ENCODE measurements at regions not wholly inside any gene's neighbourhood (a gene's known extent, or its start where the extent isn't known, plus 50 kb on each side); places are given as distances from the start of the nearest gene placed in this dataset.

DNA sequence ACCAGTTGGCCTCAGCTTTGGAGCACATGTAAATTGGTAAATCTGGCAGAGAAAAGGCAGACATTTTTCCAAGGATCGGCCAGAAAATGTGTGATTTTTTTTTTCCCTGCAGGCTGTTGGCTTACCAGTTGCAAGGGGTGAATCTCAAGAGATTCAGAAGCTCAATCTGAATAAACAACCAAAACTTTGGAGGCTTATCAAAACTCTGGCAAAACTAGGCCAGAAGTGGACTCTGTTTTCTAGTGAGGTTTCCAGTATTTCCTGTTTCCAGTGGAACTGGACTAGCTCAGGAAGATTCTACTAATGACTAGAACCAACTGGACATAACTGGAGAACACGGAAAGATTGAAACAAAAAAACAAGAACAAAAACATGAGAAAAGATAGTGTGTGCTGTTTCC lies 191.3 kb downstream of the SMIM20 start:
- Histone ChIP-seq H3K27me3 (no peaks in the 10 kb centered on the region), H3K4me3 (no peak overlapping the region), H3K4me1 (peaks cover 4 to 18% (median 13%) of the 10 kb centered on the region in 4 donors), H3K9me3 (no peaks in the 10 kb centered on the region), H3K27ac (replicated peaks in 1 of 4) (peak overlapping the region in 3 of 4 donors; percentile 40 to 58 (median 56)), H3K36me3 (no peaks in the 10 kb centered on the region)
- WGBS = 70% methylated on average over 2 of the region's 2 CpGs
- intact Hi-C loops (cut with DNase I) = no loop called here
- no peak for DNase-seq (ENCODE audit: extremely low spot score)
- TF ChIP-seq POLR2A (IDR thresholded peaks at IDR 0.05; ENCODE audit: low read depth) (no peak), POLR2AphosphoS5 (IDR thresholded peaks at IDR 0.05) (no peak), EP300 (IDR thresholded peaks at IDR 0.05) (no peak)

DNA sequence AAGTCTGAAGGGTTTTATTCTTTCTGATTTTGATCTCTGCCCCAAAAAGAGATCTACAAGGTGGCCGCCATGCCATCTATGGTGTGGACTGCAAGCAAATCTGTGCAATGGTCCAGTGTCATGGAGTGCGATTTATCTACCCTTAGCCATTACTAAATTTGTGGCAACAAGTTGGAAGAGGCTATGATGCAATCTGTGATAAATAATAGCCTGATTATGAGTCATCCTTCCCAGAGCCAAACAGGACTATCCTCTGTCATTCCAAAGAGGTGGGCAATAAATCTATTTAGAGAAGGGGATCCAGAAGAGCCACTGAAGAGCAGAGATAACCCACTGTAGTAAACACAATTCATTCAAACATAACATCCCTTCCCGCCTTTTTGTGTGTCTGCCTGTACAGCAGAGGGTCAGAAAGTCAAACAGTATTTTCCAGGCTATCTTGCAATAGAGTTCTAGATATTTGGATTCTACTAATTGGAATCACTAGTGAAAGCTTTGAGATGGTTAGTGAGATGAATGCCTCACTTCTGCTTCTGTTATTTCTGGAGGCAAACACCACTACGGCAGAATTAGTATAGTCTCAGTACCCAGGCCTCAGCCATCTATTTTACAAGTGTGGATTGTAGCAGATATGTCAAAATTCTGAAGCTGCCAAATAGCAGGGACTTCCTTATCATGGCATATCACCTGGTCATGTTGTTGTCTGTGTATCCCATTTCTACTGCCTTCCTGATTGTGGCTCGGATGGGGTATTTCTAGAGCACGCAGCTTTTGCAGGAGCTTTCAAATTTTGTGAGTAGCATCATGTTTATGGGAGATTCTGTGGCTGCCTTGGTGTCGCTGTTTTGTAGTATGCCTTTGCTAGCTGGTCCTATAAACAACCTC lies 192.0 kb downstream of the SMIM20 start:
- 81% methylated on average over 7 of the region's 7 CpGs for WGBS
- intact Hi-C loops (cut with DNase I) = no loop called here
- no peak overlapping the region for H3K4me3 ChIP-seq
- peaks cover 0 to under 1% (median 0%) of the 10 kb centered on the region in 4 donors for H3K27me3 ChIP-seq
- H3K27ac ChIP-seq (replicated peaks in 1 of 4) = peak overlapping the region in 3 of 4 donors; percentile 40 to 58 (median 56)
- no peaks in the 10 kb centered on the region for H3K9me3 ChIP-seq
- H3K36me3 ChIP-seq = no peaks in the 10 kb centered on the region
- DNase-seq (ENCODE audit: extremely low spot score) = peak; percentile 53
- peaks cover 4 to 18% (median 13%) of the 10 kb centered on the region in 4 donors for H3K4me1 ChIP-seq
- TF ChIP-seq POLR2AphosphoS5 (IDR thresholded peaks at IDR 0.05) (peak in 1 of 2 donors; percentile 43), POLR2A (IDR thresholded peaks at IDR 0.05; ENCODE audit: low read depth) (no peak), EP300 (IDR thresholded peaks at IDR 0.05) (no peak)
- TF ChIP-seq, protein P1, sequence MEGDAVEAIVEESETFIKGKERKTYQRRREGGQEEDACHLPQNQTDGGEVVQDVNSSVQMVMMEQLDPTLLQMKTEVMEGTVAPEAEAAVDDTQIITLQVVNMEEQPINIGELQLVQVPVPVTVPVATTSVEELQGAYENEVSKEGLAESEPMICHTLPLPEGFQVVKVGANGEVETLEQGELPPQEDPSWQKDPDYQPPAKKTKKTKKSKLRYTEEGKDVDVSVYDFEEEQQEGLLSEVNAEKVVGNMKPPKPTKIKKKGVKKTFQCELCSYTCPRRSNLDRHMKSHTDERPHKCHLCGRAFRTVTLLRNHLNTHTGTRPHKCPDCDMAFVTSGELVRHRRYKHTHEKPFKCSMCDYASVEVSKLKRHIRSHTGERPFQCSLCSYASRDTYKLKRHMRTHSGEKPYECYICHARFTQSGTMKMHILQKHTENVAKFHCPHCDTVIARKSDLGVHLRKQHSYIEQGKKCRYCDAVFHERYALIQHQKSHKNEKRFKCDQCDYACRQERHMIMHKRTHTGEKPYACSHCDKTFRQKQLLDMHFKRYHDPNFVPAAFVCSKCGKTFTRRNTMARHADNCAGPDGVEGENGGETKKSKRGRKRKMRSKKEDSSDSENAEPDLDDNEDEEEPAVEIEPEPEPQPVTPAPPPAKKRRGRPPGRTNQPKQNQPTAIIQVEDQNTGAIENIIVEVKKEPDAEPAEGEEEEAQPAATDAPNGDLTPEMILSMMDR (IDR thresholded peaks at IDR 0.05) = no peak

DNA sequence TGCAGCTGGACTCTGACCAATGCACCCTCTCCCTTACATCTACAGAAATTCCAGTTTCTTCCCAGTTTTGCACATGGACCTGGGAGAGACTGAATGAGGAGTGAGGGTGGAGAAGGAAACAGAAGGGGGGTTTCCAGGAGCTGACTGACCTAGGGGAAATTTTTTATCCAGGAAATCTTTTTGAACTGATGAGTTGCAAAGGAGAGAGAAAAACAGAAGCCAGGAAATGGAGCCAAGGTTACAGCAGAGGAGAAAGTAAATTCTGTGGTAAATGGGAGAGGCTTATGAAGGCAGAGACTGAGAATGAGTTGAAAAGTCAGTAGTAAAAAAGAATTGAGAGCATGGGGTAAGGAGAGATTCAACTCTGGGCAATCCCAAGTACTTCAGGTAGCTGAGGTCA lies 192.8 kb downstream of the SMIM20 start:
- H3K27ac ChIP-seq (replicated peaks in 1 of 4) = no peak overlapping the region
- intact Hi-C loops (cut with DNase I) = no loop called here

DNA sequence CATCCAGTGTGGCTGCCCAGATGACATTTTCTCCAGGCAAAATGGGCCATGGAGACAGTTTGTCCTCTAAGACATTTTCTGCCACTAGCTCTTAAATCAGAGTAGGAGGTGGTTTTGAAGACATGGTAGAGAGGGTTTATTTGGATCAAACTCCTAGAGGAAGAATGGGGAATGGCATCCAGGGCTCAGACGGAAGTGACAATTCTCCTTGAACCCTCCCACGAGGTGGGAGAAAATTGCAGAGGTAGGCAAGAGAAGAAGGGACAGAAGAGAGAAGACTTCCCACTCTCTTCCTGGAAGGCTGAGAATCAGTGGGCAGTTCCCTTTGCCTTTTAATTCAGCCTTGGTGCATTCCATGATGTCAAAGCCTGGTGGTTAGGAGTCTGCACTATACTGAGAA lies 194.0 kb downstream of the SMIM20 start:
- Histone ChIP-seq H3K9me3 (peaks cover 0 to 9% (median 4%) of the 10 kb centered on the region in 4 donors), H3K36me3 (no peaks in the 10 kb centered on the region), H3K27me3 (peaks cover 0 to 5% (median 0%) of the 10 kb centered on the region in 4 donors), H3K4me3 (no peak overlapping the region), H3K4me1 (peaks cover 4 to 18% (median 13%) of the 10 kb centered on the region in 4 donors), H3K27ac (replicated peaks in 1 of 4) (no peak overlapping the region)
- TF ChIP-seq POLR2AphosphoS5 (IDR thresholded peaks at IDR 0.05) (no peak), POLR2A (IDR thresholded peaks at IDR 0.05; ENCODE audit: low read depth) (no peak), EP300 (IDR thresholded peaks at IDR 0.05) (no peak)
- TF ChIP-seq, protein P1 (IDR thresholded peaks at IDR 0.05) = no peak
- 69% methylated on average over 2 of the region's 2 CpGs for WGBS
- intact Hi-C loops (cut with DNase I) = no loop called here
- DNase-seq (ENCODE audit: extremely low spot score) = no peak

More for the DNA sequence above, 192.8 kb downstream of the SMIM20 start:
- Histone ChIP-seq H3K9me3 (peaks cover 0 to 2% (median 0%) of the 10 kb centered on the region in 4 donors), H3K36me3 (no peaks in the 10 kb centered on the region), H3K4me1 (peaks cover 4 to 18% (median 13%) of the 10 kb centered on the region in 4 donors), H3K4me3 (no peak overlapping the region), H3K27me3 (peaks cover 0 to 5% (median 0%) of the 10 kb centered on the region in 4 donors)
- no peak for TF ChIP-seq EP300 (IDR thresholded peaks at IDR 0.05)
- TF ChIP-seq POLR2A (IDR thresholded peaks at IDR 0.05; ENCODE audit: low read depth) = no peak
- TF ChIP-seq POLR2AphosphoS5 (IDR thresholded peaks at IDR 0.05) = no peak
- TF ChIP-seq, protein P1 (IDR thresholded peaks at IDR 0.05) = no peak
- DNase-seq (ENCODE audit: extremely low spot score) = no peak

DNA sequence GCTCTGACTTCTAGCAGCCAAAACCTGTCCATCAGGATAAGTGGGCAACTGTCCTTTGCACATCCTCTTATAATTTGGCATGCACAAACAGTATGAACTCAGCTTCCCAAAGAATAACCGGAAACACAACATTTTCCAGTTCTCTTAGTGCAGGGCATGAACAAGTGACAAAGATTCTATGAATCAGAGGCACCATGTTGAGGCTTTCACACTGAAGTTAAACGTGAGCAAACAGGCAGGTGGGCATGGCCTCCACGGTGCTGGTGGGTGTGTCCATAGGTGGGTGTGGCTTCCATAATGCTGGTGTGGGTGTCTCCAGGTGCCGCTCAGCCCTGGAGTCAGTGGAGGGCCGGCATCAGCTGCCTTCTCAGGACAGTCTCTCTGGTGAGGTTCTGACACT lies 196.5 kb downstream of the SMIM20 start:
- 74% methylated on average over 5 of the region's 5 CpGs for WGBS

More for the DNA sequence above, 196.5 kb downstream of the SMIM20 start:
- DNase-seq (ENCODE audit: extremely low spot score) = peak; percentile 68
- intact Hi-C loops (cut with DNase I) = no loop called here
- H3K36me3 ChIP-seq = no peaks in the 10 kb centered on the region
- H3K4me1 ChIP-seq = peaks cover 4 to 18% (median 13%) of the 10 kb centered on the region in 4 donors
- H3K4me3 ChIP-seq = no peak overlapping the region
- no peak overlapping the region for H3K27ac ChIP-seq (replicated peaks in 1 of 4)
- H3K27me3 ChIP-seq = peaks cover 0 to 5% (median 0%) of the 10 kb centered on the region in 4 donors
- no peak for TF ChIP-seq POLR2A (IDR thresholded peaks at IDR 0.05; ENCODE audit: low read depth)
- TF ChIP-seq POLR2AphosphoS5 (IDR thresholded peaks at IDR 0.05) = no peak
- TF ChIP-seq, protein P1 (IDR thresholded peaks at IDR 0.05) = no peak
- TF ChIP-seq EP300 (IDR thresholded peaks at IDR 0.05) = no peak
- peaks cover 4 to 16% (median 15%) of the 10 kb centered on the region in 4 donors for H3K9me3 ChIP-seq

Measured in esophagus muscularis mucosa (tissue), 4 donors.